Stromal cell of bone marrow (primary cell): ENCODE measurements at regions not wholly inside any gene's neighbourhood (a gene's known extent, or its start where the extent isn't known, plus 50 kb on each side); places are given as distances from the start of the nearest gene placed in this dataset.
"Not testable (repeated sequence)": the region's sequence is repeated elsewhere in the genome, so short reads cannot be mapped to it uniquely, and the experiment has no call there.

Experiments used
- DNase-seq: peaks from one replicate; pipeline ENCODE4 v3.0.0-alpha.2; 2012; ENCODE audit warnings: low read depth

GRCh38 chr6:135605278-135605790 lies 107.8 kb upstream of the AHI1 start:
- DNase-seq = no peak

GRCh38 chr6:135606392-135606791 lies 108.9 kb upstream of the AHI1 start:
- DNase-seq = no peak

GRCh38 chr6:135608031-135608430 lies 110.5 kb upstream of the AHI1 start:
- no peak for DNase-seq

GRCh38 chr6:135610192-135610591 lies 112.7 kb upstream of the AHI1 start:
- not testable (repeated sequence) for DNase-seq

- DNase-seq = no peak
These were observed 119.1 kb upstream of the AHI1 start for GRCh38 chr6:135616655-135617054.

- DNase-seq = no peak
These were observed 119.7 kb upstream of the AHI1 start for GRCh38 chr6:135617222-135617621.

- no peak for DNase-seq
These were observed 124.5 kb upstream of the AHI1 start for GRCh38 chr6:135622081-135622480.

- DNase-seq = no peak
These were observed 126.4 kb upstream of the AHI1 start for GRCh38 chr6:135623979-135624378.

- DNase-seq = peak; percentile 18
These were observed 127.1 kb upstream of the AHI1 start for GRCh38 chr6:135624402-135625295.

- not testable (repeated sequence) for DNase-seq
These were observed 128.5 kb upstream of the AHI1 start for GRCh38 chr6:135626001-135626400.

- DNase-seq = no peak
These were observed 129.7 kb upstream of the AHI1 start for GRCh38 chr6:135627092-135627715.

- DNase-seq = no peak
These were observed 133.3 kb upstream of the AHI1 start for GRCh38 chr6:135630789-135631376.

- DNase-seq = no peak
These were observed 134.3 kb upstream of the AHI1 start for GRCh38 chr6:135631821-135632220.

- no peak for DNase-seq
These were observed 136.0 kb upstream of the AHI1 start for GRCh38 chr6:135633573-135633972.

GRCh38 chr6:135637701-135638100 lies 140.2 kb upstream of the AHI1 start:
- peak; percentile 59 for DNase-seq

- DNase-seq = no peak
These were observed 140.6 kb upstream of the AHI1 start for GRCh38 chr6:135638108-135638507.

GRCh38 chr6:135640048-135640447 lies 142.5 kb upstream of the AHI1 start:
- no peak for DNase-seq

GRCh38 chr6:135640449-135641111 lies 143.0 kb upstream of the AHI1 start:
- no peak for DNase-seq

- no peak for DNase-seq
These were observed 145.4 kb upstream of the AHI1 start for GRCh38 chr6:135642912-135643311.

GRCh38 chr6:135644394-135644793 lies 146.9 kb upstream of the AHI1 start:
- no peak for DNase-seq

GRCh38 chr6:135647521-135647920 lies 150.0 kb upstream of the AHI1 start:
- no peak for DNase-seq
